ENCODE measurements at regions not wholly inside any gene's neighbourhood (a gene's known extent, or its start where the extent isn't known, plus 50 kb on each side); places are given as distances from the start of the nearest gene placed in this dataset.
"Not testable (repeated sequence)": the region's sequence is repeated elsewhere in the genome, so short reads cannot be mapped to it uniquely, and the experiment has no call there.

- DNase-seq: no peak
- intact Hi-C loops (cut with DNase I): no loop called here
Observed at GRCh38 chr13:94914895-94915294, 202.6 kb upstream of the SOX21 start.

- intact Hi-C loops (cut with DNase I): no loop called here
- DNase-seq: no peak
Observed at GRCh38 chr13:94906605-94907004, 194.3 kb upstream of the SOX21 start.

GRCh38 chr13:94902722-94903407 is 190.5 kb upstream of the SOX21 start:
- intact Hi-C loops (cut with DNase I): no loop called here
- no peak for DNase-seq

- intact Hi-C loops (cut with DNase I): no loop called here
- no peak for DNase-seq
Observed at GRCh38 chr13:94901070-94901469, 188.7 kb upstream of the SOX21 start.

GRCh38 chr13:94896719-94897317 is 184.5 kb upstream of the SOX21 start:
- no peak for DNase-seq
- intact Hi-C loops (cut with DNase I): no loop called here

GRCh38 chr13:94896238-94896637 is 183.9 kb upstream of the SOX21 start:
- DNase-seq: no peak
- intact Hi-C loops (cut with DNase I): no loop called here

- intact Hi-C loops (cut with DNase I): no loop called here
Observed at GRCh38 chr13:94886191-94886590, 173.8 kb upstream of the SOX21 start.

GRCh38 chr13:94880463-94880862 is 168.1 kb upstream of the SOX21 start:
- DNase-seq: no peak
- intact Hi-C loops (cut with DNase I): no loop called here

More at GRCh38 chr13:94886191-94886590, 173.8 kb upstream of the SOX21 start:
- DNase-seq: no peak

- no peak for DNase-seq
- intact Hi-C loops (cut with DNase I): no loop called here
Observed at GRCh38 chr13:94878602-94879165, 166.3 kb upstream of the SOX21 start.

- no peak for DNase-seq
- intact Hi-C loops (cut with DNase I): no loop called here
Observed at GRCh38 chr13:94864474-94864873, 152.1 kb upstream of the SOX21 start.

GRCh38 chr13:94860981-94861407 is 148.6 kb upstream of the SOX21 start:
- DNase-seq: no peak
- intact Hi-C loops (cut with DNase I): no loop called here

GRCh38 chr13:94859811-94860210 is 147.5 kb upstream of the SOX21 start:
- intact Hi-C loops (cut with DNase I): no loop called here
- DNase-seq: no peak

GRCh38 chr13:94859278-94859691 is 146.9 kb upstream of the SOX21 start:
- intact Hi-C loops (cut with DNase I): no loop called here
- DNase-seq: peak; percentile 45 to 94 (median 59)

GRCh38 chr13:94858856-94859255 is 146.5 kb upstream of the SOX21 start:
- intact Hi-C loops (cut with DNase I): no loop called here
- no peak for DNase-seq

- intact Hi-C loops (cut with DNase I): no loop called here
Observed at GRCh38 chr13:94854688-94855087, 142.3 kb upstream of the SOX21 start.

GRCh38 chr13:94851576-94851975 is 139.2 kb upstream of the SOX21 start:
- intact Hi-C loops (cut with DNase I): no loop called here
- no peak for DNase-seq

More at GRCh38 chr13:94854688-94855087, 142.3 kb upstream of the SOX21 start:
- DNase-seq: no peak

GRCh38 chr13:94849254-94849653 is 136.9 kb upstream of the SOX21 start:
- no peak for DNase-seq
- intact Hi-C loops (cut with DNase I): no loop called here

- DNase-seq: no peak
- intact Hi-C loops (cut with DNase I): no loop called here
Observed at GRCh38 chr13:94842901-94843300, 130.6 kb upstream of the SOX21 start.

GRCh38 chr13:94837056-94837455 is 124.7 kb upstream of the SOX21 start:
- intact Hi-C loops (cut with DNase I); DNase-seq: not testable (repeated sequence)

- intact Hi-C loops (cut with DNase I): no loop called here
Observed at GRCh38 chr13:94829837-94830365, 117.6 kb upstream of the SOX21 start.

GRCh38 chr13:94829185-94829836 is 117.0 kb upstream of the SOX21 start:
- no peak for DNase-seq
- intact Hi-C loops (cut with DNase I): no loop called here

More at GRCh38 chr13:94829837-94830365, 117.6 kb upstream of the SOX21 start:
- no peak for DNase-seq
